GM18861 (cell line): ENCODE measurements at regions not wholly inside any gene's neighbourhood (a gene's known extent, or its start where the extent isn't known, plus 50 kb on each side); places are given as distances from the start of the nearest gene placed in this dataset.

Source experiments
- ATAC-seq: cut with Tn5 transposase; IDR thresholded peaks from one replicate; pipeline ENCODE4 v1.9.1; 2021; ENCODE audit not compliant: unreplicated experiment

DNA sequence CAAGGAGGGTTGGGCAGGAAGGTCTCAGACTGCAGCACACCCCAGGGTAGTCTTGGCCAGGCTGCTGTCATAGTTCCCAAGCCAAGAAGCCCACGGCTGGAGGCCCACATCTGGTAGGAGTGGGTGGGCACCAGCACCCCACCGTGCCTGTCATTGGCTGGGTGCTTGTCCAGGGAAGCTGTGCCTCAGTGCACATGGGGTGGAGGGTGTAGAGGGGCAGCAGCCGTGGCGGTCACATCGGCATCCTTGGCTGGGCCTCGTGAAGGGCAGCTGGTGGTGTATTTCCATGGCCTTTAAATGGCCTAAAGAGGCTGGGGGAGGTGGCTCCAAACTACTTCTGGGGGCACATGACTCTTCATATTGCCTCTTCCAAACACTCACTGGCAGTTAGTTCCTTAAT, 119.6 kb upstream of the USP24 start:
- no peak for ATAC-seq

DNA sequence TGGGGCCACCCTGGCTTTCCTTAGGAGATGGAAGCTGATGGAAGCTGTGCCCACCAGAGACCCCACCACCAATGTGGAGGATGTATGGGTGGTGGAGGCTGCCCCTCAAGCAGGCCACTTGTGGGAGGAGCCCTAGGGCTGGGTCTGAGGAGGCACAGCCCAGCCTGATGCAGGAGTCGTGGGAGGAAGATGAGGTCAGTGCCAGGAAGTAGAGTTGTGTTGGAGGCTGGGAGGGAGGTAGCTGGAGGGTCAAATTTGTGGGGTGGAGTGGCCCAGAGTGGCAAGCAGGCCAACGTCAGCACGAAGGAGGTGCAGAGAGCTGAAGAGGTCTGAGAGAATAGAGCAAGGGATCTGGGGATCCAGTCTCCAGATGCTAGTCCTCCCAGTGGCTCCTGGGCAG, 119.0 kb upstream of the USP24 start:
- ATAC-seq, result no peak

DNA sequence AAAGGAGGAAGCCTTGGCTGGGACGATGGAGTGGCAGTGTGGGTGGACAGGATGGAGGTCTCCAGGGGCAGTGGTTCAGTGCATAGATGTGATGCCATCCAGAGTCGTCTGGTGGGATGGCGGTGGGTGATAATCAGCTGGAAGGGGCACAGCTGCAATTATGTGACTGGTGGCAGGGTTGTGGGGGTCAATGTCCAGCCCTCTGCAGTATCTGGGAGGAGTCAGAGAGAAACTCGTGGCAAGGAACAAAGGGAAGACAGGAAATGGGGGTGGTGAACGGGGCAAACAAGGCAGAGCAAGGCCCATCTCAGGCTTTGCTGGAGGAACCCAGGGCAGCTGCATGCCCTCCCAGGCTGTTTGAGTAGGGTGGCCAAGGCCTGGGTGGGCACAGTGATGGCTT, 118.3 kb upstream of the USP24 start:
- ATAC-seq, result no peak

DNA sequence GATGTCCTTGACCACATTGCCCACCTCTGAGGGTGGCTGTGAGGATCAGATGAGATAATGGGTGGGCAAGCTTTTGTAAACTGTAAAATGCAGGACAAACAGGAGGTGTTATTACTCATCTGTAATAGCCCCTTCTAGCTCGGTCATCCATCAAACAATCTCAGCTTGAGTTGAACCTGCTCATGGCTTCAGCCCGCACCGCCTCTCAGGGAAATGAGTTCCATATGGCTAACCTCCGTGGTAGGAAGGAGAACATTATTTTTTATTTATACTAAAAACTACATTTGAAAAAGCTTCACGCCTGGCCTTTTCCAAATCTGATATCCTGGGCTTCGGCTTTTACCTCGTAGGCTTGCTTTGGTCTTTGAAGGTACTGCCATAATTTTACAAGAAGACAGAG, 116.2 kb upstream of the USP24 start:
- no peak for ATAC-seq

DNA sequence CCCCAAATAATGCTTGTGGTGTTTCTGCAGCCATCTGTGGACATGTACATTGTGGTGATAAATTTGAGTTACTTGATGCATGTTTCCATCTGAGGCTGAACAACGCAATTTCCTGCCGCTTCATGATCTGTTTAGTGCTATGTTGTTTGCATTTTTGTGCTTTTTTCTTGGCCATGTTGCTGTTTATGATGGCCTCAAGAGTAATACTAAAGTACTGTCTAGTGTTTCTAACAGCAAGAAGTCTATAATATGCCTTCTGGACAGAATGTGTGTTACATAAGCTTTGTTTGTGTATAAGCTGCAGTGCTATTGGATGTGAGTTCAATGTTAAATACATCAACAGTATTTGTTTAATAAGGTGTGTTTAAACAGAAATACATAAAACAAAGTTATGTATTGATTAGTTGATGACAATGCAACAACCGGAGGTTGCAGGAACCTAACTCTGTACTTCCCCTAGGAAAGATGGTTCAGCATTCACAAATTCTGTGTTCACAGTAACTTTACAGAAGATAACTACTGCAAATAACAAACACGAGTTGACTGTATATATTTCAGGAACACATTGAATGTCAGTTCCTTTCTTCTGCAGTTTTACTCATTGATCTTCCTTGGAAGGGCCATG, 114.8 kb upstream of the USP24 start:
- no peak for ATAC-seq

DNA sequence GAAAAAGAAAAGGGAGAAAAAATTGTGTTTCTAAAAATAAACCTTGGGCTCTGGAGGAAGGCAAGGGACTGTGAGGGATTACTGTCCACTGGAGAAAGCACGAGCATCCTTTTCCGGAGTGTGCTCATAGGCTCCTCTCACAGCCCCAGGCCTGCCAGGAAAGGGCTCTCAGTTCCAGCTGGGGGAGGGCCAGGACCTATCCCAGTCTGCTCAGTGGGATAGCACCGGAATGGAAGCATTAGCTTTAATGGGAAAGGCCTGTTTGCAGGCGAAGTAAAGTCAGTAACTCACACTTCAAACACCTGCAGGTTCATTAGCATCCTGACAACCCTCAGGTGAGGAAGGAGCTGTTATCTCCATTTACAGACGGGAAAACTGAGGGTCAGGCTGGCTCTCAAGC, 113.9 kb upstream of the USP24 start:
- no peak for ATAC-seq

DNA sequence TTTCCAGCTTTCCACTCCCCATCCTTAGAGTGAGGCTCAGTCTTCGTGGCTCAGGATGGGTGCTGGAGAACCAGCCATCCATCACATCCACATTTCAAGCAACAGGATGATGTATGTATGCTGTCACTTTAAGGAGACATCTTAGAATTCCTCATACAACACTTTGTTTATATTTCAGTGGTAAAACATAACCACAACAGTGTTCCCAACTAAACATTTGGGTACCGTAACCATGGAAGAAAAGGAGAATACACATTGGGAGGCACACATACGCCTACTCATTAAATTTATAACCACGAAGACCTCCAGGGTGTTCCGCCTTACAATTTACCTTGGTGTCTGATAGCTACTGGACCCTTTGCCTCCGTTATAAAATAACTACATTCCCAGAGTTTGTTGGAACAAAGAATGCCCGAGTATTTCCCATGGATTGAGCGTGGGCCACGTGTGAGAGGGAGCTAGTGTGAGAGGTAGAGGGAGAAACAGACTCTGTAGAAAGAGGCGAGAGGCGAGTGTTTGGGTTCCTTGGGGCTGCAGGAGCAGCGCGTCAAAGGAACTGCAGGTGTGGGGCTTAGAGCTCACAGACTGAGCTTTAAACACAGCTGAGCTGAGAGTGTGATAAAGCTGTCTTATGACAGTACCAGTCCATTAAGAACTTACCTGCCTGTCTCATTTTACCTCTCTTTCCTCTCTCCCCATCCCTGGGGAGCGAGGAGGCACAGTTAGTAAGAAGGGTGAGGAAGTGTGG, 111.5 kb upstream of the USP24 start:
- no peak for ATAC-seq

DNA sequence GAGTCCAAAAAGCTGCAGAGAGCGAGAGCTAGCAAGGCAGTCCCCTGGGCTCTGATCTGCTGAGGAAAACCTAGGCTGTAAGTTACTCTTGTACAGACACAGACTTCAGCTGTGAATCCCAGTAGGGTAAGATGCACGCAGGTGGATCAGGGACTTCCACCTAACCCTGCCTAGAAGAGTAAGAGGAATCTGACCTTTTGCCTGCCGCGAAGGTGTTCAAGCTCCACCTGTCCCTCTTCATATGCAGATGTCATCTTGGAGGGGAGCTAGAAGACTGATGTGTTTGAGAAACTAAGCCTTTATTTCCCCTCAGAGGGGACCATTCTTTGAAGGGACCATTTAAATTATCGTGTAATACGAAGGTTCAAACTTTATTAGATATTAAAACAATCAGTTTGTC, 108.6 kb upstream of the USP24 start:
- ATAC-seq, result no peak

DNA sequence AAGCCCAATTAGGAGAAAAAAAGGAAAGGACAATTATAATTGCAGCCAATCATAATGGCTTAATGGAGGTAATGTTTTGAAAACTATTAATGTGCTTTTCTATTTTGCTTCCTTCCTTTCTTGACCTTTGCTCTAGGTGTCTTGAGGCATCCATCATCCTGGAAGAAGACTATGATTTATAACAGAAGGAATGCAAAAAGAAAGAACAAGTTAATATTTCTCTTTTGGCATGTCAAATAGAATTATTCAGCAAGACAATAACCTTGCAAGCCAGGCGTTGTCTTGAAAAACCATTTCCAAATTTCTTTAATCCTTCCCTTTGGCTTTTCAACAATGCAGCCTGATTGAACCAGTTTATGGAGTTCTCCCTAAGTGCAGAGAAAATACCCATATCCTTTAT, 107.7 kb upstream of the USP24 start:
- no peak for ATAC-seq

DNA sequence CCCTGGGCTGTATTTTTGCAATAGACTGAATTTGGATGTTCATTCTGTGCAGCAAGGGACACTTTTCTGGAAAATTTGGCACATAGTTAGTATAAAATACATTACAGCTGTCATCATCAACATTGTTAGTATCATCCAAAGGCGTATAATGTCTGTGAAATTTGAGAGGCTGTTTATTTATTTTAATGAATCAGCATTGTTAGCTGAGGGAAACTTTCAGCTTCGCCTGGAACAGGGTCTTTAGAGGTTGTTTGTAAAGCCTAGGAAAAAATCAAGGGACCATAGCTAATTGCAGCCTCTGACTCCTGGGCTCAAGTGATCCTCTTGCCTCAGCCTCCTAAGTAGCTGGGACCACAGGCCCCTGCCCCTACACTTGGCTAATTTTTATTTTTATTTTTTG, 106.8 kb upstream of the USP24 start:
- ATAC-seq, result no peak

DNA sequence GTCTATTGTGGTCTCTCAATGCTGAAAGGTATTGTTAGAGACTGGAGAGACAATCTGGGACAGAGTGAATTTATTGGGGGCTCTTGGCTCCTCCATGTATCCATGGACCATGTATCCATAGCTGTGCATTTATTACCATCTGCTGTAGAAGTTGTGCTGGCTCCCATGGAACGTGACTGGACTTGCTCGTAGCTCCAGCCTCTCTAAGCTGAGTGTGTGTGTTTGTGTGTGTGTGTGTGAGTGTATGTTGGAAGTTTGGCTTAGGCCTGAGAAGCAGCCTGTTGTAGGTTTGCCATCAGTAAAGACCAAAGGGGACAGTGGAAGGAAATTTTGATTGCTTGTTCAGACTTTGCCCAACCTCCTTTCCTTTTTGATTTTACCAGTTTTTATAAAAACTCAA, 105.7 kb upstream of the USP24 start:
- ATAC-seq, result no peak

DNA sequence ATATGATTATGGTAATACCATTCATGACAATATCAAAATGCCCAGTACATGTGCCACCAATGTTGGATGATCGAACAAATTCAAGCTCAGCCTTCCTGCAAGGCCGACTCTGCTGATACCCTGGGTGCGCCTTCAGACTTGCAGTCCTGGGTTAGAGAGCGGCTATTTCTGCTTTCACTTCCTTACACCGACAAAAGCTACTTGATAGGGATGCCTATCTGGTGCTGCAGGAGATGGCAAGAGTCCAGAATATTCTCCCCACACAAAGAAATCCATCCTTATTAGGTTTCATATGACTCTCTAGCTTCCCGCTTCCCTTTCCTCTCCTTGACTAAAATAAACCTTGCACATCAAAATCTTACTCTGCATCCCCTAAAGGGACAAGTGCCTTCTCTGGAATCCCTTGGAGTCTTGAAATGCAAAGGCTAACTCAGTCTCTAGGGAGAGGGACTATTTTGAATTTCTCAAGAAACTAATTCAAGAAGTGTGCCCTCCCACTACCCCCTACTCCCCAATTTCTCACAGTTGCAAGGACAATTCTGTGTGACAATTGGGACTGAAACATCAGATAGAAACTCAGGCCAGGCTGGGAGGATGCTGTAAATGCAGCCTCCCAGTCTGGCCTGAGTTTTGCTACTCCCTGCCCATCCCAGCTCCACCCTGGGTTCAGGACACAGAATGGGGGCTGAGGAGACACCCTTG, 103.1 kb upstream of the USP24 start:
- no peak for ATAC-seq

DNA sequence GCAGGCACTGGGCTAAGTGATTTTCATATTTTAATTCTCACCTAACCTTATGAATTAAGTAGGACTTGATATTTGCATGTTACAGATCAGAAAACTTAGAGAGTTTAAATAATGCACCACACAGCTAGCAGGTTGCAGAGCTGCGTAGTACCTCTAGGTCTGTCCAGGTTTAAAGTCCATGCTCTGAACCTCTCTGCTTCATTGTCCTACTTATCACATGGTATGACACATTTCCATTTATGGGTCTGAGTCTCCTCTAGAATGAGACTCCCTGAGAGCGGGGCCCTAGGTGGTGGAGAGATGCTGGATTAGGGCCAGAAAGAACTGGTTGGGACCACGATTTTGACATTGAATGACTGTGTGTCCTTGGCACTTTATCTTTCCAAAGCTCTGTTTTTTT, 102.5 kb upstream of the USP24 start:
- ATAC-seq, result no peak

DNA sequence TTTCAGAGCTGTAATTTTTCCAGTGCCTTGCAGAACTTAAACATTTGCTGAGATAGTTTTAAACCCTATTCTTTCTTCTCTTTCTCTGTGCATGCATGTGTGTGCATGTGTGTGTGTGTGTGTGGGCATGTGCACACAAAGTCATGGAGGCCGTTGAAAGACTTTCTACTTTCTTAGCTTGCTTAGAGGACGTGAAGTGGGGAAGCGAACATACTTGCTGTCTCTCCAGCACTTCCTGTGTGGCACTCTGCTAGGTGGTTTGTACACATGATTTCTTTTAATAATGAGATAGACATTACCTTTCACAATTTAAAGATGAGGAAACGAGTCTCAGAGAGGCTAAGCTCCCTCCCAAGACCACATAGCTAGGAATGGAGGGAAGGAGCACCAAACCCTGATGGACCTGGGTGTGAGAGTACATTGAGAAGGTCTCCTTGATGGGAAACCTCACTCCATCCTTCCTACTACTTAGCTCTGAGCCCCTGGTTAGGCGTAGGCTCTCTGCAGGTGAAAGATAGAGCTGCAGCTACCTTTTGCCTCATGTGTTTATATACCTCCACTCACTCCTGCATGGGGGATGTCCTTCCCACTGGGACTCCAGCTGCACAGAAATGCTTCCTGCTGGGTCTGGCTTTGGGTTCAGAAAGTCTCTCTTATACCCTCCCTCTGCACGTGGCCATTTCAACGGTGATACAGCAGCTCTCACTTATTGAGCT, 101.9 kb upstream of the USP24 start:
- ATAC-seq, result no peak

DNA sequence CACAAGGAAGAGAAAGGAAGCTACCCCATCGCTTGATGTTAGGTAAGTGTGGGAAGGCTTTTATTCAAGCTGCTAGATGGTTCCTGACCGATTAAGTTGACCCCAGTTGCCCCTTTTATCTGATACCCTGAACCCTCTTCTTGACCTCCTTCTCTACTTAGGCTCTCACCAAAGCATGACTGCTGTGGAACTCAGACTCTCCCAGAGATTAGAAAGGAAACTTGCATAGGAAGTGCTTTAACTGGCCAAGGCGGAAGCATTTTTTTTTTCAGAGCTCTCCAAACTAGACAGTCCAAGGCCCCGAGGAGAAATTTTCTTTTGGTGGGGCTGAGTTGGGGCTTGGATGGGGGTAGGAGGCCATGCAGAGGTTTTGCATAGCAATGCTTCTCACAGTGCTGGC, 101.3 kb upstream of the USP24 start:
- no peak for ATAC-seq

DNA sequence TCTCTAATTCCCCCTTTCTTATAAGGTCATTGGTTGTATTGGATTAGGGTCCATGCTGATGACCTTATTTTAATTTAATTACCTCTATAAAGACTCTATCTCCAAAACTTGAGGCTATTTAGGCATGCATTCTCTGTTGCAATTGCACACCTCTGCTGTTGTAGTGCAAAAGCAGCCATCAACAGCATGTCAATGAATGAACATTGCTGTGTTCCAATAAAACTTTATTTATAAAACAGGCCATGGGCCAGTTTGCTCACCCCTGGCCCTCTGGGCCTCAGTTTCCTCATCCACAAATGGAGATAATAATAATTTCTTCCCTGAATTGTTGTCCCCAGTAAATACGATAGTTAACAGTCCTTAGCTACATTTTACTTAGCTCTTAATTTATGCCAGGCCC, 100.4 kb upstream of the USP24 start:
- no peak for ATAC-seq

DNA sequence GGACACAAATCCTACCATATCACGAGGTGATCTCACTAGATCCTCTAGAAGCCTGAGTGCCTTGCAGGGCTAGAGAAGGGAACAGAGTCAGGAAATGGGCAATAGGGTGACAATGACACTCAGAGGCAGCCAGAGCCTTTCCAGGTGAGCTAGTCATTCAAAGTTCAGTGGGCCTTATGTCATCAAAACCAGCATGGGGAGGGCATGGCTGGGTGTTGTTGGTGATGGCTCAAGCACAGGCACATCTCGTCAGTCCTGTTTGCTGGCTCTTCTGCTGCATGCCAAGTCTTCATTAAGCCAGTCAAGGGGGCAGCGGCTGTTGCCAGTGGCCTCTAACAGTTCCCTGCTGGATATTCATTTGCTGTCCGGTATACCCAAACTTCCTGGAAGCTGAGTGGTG, 99.6 kb upstream of the USP24 start:
- no peak for ATAC-seq

DNA sequence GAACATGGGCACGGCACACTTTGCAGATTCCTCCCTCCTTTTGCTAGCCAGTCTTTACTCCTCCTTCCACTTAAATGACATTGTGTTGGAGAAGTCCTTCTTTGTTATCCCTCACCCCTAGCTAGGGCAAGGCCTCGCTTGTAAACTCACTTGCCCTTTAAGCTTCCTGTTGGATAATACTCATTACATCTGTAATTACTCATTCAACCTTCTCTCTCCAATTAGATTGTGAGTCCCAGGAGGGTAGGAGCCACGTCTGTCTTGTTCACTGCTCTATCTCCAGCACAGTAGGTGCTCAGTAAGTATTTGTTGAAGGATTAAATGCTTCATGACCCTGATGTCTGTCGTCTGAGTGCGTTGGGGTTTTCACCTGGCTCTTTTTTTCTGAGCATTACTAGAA, 98.7 kb upstream of the USP24 start:
- no peak for ATAC-seq

DNA sequence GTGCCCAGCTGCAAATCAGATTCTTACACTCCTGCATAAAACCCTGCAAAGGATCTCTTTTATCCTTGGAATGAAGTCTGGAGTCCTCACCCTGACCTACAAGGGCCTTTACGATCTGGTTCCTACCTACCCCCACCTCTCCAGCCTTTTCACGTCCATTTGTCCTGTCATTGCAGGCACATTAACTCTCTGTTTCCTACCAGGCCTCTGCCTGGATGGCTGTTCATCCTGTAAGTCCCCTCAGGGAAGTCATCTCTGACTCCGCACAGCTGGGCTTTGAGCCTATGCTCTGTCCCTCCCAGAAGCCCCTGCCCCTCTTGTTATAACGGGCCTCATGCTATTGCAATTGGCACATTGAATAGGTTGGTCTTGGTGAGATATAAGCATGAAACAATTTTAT, 96.8 kb upstream of the USP24 start:
- no peak for ATAC-seq

DNA sequence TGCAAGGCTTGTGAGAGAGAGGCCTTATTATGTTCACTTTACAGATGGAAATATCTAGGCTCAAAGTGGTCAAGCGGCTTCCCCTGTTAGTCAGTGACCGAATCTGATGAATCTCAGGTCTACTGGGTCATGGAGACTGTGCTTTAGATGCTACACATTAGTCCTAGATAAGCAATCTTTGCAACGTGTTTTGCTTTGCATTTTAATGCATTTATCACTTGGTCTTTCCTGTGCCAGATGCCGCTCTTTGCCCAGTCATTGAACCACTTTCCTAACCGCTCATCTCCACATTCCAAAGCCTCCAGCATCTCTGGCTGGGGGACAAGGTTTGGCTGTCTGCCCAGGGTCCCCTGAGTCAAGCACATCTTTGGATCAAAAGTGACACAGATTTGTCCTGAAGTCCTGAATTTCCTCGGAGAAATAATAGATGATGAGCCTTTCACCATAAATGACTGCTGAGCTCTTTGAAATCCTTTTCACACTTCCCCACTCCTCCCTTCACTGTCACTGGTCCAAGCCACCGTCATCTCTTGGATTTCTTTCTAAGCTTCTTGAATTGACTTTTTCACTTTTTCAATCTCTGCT, 96.0 kb upstream of the USP24 start:
- ATAC-seq, result no peak

DNA sequence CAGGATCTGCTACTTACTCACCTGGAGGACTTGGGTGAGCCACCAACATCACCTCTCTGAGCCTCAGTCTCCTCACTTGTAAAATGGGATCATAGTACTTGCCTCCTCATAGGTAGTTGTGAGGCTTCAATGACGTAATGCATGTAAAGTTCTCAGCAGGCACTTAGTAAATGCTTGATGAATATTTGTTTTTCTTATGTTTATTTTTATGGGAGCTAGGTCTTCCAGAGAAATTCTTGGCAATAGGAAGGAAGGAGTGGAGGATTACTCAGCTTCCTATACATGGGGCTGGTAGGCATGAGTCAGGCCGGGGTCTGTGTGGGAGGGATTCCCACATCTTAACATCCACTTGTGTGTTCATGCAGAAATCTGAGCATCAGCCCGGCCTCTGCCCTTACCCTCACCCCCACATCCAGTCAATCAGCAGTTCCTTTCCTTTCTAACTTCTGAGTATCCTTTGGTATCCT, 95.4 kb upstream of the USP24 start:
- ATAC-seq, result no peak
